BLaER1 (cell line): ENCODE measurements at regions not wholly inside any gene's neighbourhood (a gene's known extent, or its start where the extent isn't known, plus 50 kb on each side); places are given as distances from the start of the nearest gene placed in this dataset.
A peak's percentile ranks its signal among the peaks of the same experiment; 100 is the strongest.

Source experiments
- H3K27ac ChIP-seq: shearing (Covaris generic); formaldehyde crosslinking; 2 replicates; pipeline ENCODE4 v1.8.1; 2022
- H3K27me3 ChIP-seq: shearing (Covaris generic); formaldehyde crosslinking; 2 replicates; pipeline ENCODE4 v1.8.1; 2022
- H3K36me3 ChIP-seq: shearing (Covaris generic); formaldehyde crosslinking; 2 replicates; pipeline ENCODE4 v1.8.1; 2022
- H3K4me1 ChIP-seq: shearing (Covaris generic); formaldehyde crosslinking; 2 replicates; pipeline ENCODE4 v1.8.1; 2022
- H3K4me2 ChIP-seq: shearing (Covaris generic); formaldehyde crosslinking; 2 replicates; pipeline ENCODE4 v1.8.1; 2022
- H3K4me3 ChIP-seq: shearing (Covaris generic); formaldehyde crosslinking; 2 replicates; pipeline ENCODE4 v1.8.1; 2022
- H3K9ac ChIP-seq: shearing (Covaris generic); formaldehyde crosslinking; 2 replicates; pipeline ENCODE4 v1.8.1; 2022
- H3K9me3 ChIP-seq: shearing (Covaris generic); formaldehyde crosslinking; 2 replicates; pipeline ENCODE4 v1.8.1; 2022
- H4K20me1 ChIP-seq: shearing (Covaris generic); formaldehyde crosslinking; 2 replicates; pipeline ENCODE4 v1.8.1; 2022
- Cebpa-rat ChIP-seq: shearing (Covaris generic); IDR thresholded peaks from 2 replicates; pipeline ENCODE4 v1.8.1; 2022

DNA sequence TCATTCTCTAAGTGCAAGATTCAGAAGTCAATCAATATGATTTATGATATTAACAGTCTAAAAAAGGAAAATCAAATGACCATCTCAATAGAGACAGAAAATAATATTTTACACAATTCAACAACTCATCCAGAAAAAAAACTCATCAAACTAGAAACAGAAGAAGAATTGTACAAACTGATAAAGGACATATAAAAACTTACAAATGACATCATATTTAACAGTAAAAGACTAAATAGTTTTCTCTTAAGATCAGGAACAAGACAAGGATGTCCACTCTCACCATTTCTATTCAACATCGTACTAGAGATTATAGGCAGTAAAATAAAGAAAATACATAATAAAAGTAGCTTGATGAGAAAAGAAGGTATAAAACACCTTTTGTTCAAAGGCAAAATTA, 527.3 kb downstream of the DACH1 start:
- Histone ChIP-seq H3K27me3 (no peaks in the 10 kb centered on the region), H3K4me3 (no peak overlapping the region), H4K20me1 (no peaks in the 10 kb centered on the region), H3K27ac (no peak overlapping the region), H3K36me3 (no peaks in the 10 kb centered on the region), H3K9ac (no peak overlapping the region), H3K4me1 (no peaks in the 10 kb centered on the region), H3K4me2 (no peak overlapping the region), H3K9me3 (no peaks in the 10 kb centered on the region)
- TF ChIP-seq Cebpa-rat = no peak

DNA sequence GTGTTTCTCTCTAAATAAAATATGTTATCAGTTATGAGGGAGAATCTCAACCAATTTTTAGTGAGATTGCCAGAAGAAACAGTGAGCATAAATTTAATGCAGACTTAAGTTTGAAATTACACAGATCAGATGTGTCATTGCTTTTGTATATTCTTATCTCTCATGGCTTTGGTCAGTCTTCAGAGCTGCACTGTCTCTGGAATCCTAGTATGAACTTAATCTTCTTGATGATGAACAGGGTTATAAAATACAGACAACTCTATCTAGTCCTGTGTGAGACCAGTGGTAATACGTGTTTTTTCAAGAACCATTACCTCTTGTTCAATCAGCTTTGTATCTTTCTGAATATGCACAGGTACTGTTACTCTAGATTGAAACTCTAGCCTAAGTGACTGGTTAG, 528.0 kb downstream of the DACH1 start:
- H3K9ac ChIP-seq = no peak overlapping the region
- no peak overlapping the region for H3K27ac ChIP-seq
- no peaks in the 10 kb centered on the region for H3K36me3 ChIP-seq
- no peak for TF ChIP-seq Cebpa-rat
- H3K4me3 ChIP-seq = no peak overlapping the region
- no peaks in the 10 kb centered on the region for H3K27me3 ChIP-seq
- no peaks in the 10 kb centered on the region for H3K9me3 ChIP-seq
- no peaks in the 10 kb centered on the region for H4K20me1 ChIP-seq
- H3K4me2 ChIP-seq = no peak overlapping the region
- H3K4me1 ChIP-seq = no peaks in the 10 kb centered on the region

DNA sequence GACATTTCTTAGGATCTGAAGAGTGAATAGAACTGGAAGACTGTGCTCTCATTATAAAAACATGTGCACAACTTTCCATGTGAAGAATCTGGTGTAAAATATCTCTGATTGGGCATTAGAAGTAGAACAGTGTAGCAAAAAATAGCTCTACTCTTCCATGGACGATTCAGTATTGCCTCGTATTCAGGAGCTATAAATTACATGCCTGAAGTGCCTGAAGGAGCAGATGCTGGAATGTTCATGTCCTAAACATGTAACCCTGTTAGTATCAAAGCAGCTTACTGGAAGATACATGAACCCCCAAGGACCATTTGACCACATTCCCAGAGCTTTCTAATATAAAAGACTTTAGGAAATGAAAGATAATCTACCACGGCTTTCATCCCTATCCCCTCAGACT, 528.9 kb downstream of the DACH1 start:
- Histone ChIP-seq H3K27me3 (no peaks in the 10 kb centered on the region), H3K9ac (no peak overlapping the region), H3K9me3 (no peaks in the 10 kb centered on the region), H3K36me3 (no peaks in the 10 kb centered on the region), H3K27ac (no peak overlapping the region), H3K4me2 (no peak overlapping the region), H3K4me3 (no peak overlapping the region), H4K20me1 (no peaks in the 10 kb centered on the region), H3K4me1 (no peaks in the 10 kb centered on the region)
- TF ChIP-seq Cebpa-rat = no peak

DNA sequence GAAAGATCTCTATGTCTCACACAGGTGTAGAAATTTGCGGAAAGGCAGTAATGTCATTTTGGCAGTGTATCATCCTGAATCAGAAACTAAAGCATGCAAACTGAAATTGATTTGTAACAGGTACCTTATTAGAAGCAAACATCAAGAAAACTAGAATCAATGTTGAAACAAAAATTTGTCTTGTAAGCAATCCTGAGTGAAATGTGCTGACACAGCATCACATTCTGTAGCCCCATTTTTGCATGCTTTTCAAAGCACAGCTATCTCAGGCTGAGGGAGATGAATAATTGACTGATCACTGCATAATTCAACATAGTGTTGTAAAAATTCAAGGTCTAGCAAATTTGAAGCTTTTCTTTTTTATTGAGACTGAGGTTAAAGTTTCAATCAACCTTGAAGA, 539.7 kb downstream of the DACH1 start:
- H3K4me2 ChIP-seq = no peak overlapping the region
- no peaks in the 10 kb centered on the region for H3K4me1 ChIP-seq
- no peak overlapping the region for H3K9ac ChIP-seq
- H3K4me3 ChIP-seq = no peak overlapping the region
- TF ChIP-seq Cebpa-rat = no peak
- no peak overlapping the region for H3K27ac ChIP-seq
- H3K36me3 ChIP-seq = no peaks in the 10 kb centered on the region
- H3K27me3 ChIP-seq = no peaks in the 10 kb centered on the region
- H3K9me3 ChIP-seq = no peaks in the 10 kb centered on the region
- no peaks in the 10 kb centered on the region for H4K20me1 ChIP-seq

GRCh38 chr13:71325556-71325955, 541.4 kb downstream of the DACH1 start:
- no peak overlapping the region for H3K27ac ChIP-seq
- H3K4me1 ChIP-seq = no peaks in the 10 kb centered on the region
- H3K27me3 ChIP-seq = no peaks in the 10 kb centered on the region
- TF ChIP-seq Cebpa-rat = no peak
- no peak overlapping the region for H3K4me2 ChIP-seq
- no peaks in the 10 kb centered on the region for H3K36me3 ChIP-seq
- H4K20me1 ChIP-seq = no peaks in the 10 kb centered on the region
- no peak overlapping the region for H3K9ac ChIP-seq
- H3K4me3 ChIP-seq = no peak overlapping the region
- no peaks in the 10 kb centered on the region for H3K9me3 ChIP-seq

- no peaks in the 10 kb centered on the region for H3K27me3 ChIP-seq
- no peak overlapping the region for H3K4me2 ChIP-seq
- no peaks in the 10 kb centered on the region for H3K4me1 ChIP-seq
- no peaks in the 10 kb centered on the region for H3K9me3 ChIP-seq
- H4K20me1 ChIP-seq = no peaks in the 10 kb centered on the region
- H3K9ac ChIP-seq = no peak overlapping the region
- H3K27ac ChIP-seq = no peak overlapping the region
- TF ChIP-seq Cebpa-rat = no peak
- H3K36me3 ChIP-seq = no peaks in the 10 kb centered on the region
- no peak overlapping the region for H3K4me3 ChIP-seq
Measured at GRCh38 chr13:71323266-71323665, 543.7 kb downstream of the DACH1 start.

- H3K27me3 ChIP-seq = no peaks in the 10 kb centered on the region
- H3K9ac ChIP-seq = no peak overlapping the region
- no peak overlapping the region for H3K4me3 ChIP-seq
- no peaks in the 10 kb centered on the region for H4K20me1 ChIP-seq
- H3K4me1 ChIP-seq = no peaks in the 10 kb centered on the region
- no peak overlapping the region for H3K27ac ChIP-seq
- no peak for TF ChIP-seq Cebpa-rat
- no peak overlapping the region for H3K4me2 ChIP-seq
- H3K9me3 ChIP-seq = no peaks in the 10 kb centered on the region
- H3K36me3 ChIP-seq = no peaks in the 10 kb centered on the region
Measured at GRCh38 chr13:71320452-71320851, 546.6 kb downstream of the DACH1 start.

- H3K4me1 ChIP-seq = peaks cover 15% of the 10 kb centered on the region
- TF ChIP-seq Cebpa-rat = no peak
- H3K27ac ChIP-seq = no peak overlapping the region
- H3K27me3 ChIP-seq = peaks cover 5% of the 10 kb centered on the region; the same call in 1 of the 2 replicates
- no peaks in the 10 kb centered on the region for H3K9me3 ChIP-seq
- no peak overlapping the region for H3K4me2 ChIP-seq
- H3K36me3 ChIP-seq = no peaks in the 10 kb centered on the region
- H3K4me3 ChIP-seq = no peak overlapping the region
- no peak overlapping the region for H3K9ac ChIP-seq
- H4K20me1 ChIP-seq = no peaks in the 10 kb centered on the region
Measured at GRCh38 chr13:71316792-71317363, 550.1 kb downstream of the DACH1 start.

GRCh38 chr13:71312923-71313322, 554.1 kb downstream of the DACH1 start:
- Histone ChIP-seq H3K4me1 (peaks cover 15% of the 10 kb centered on the region), H3K4me3 (no peak overlapping the region), H3K4me2 (peak overlapping the region; percentile 58), H3K36me3 (no peaks in the 10 kb centered on the region), H3K9ac (no peak overlapping the region), H3K9me3 (no peaks in the 10 kb centered on the region), H3K27ac (no peak overlapping the region), H3K27me3 (peaks cover 5% of the 10 kb centered on the region; the same call in 1 of the 2 replicates), H4K20me1 (no peaks in the 10 kb centered on the region)
- TF ChIP-seq Cebpa-rat = no peak

DNA sequence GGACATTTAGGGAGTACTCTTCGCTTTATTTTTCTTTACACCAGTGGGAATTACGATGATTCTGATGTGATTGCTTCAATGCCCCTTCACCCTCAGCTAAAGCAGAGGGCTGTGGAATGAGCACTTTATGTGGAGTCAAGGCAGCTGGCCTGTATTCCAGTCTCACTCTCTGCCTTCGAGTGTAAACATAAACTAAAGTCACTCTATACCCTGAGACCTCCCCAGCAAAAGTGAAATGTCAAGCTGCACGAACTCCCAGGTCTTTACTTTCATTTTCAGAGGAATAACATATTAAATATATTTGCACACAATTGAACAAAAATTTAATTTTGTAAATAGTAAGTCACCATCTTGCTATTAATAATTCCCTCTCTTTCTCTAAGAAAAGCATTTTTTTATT, 557.1 kb downstream of the DACH1 start:
- Histone ChIP-seq H3K9me3 (no peaks in the 10 kb centered on the region), H3K4me1 (peaks cover 15% of the 10 kb centered on the region), H4K20me1 (no peaks in the 10 kb centered on the region), H3K36me3 (no peaks in the 10 kb centered on the region), H3K27ac (no peak overlapping the region), H3K4me2 (no peak overlapping the region), H3K9ac (no peak overlapping the region), H3K27me3 (peaks cover 5% of the 10 kb centered on the region; the same call in 1 of the 2 replicates), H3K4me3 (no peak overlapping the region)
- TF ChIP-seq Cebpa-rat = no peak

- Histone ChIP-seq H3K27me3 (no peaks in the 10 kb centered on the region), H3K4me3 (no peak overlapping the region), H3K9ac (no peak overlapping the region), H3K4me1 (no peaks in the 10 kb centered on the region), H3K9me3 (no peaks in the 10 kb centered on the region), H3K27ac (no peak overlapping the region), H3K36me3 (no peaks in the 10 kb centered on the region), H4K20me1 (no peaks in the 10 kb centered on the region), H3K4me2 (no peak overlapping the region)
- TF ChIP-seq Cebpa-rat = no peak
Measured at GRCh38 chr13:71306821-71307220, 560.2 kb downstream of the DACH1 start.
